K562 (cell line): ENCODE measurements at regions not wholly inside any gene's neighbourhood (a gene's known extent, or its start where the extent isn't known, plus 50 kb on each side); places are given as distances from the start of the nearest gene placed in this dataset.

Experiments
- ATAC-seq: fragments of 200-7000 bp; cut with Tn5 transposase; 3 replicates; pipeline ENCODE4 v1.9.1; 2020; ENCODE audit warnings: moderate library complexity
- BruUV-seq: library from RNA; stranded (reverse); fragments of 400-500 nt; replicated peaks from 2 replicates; lab custom pipeline; 2021; lab: Mats Ljungman, UMichigan
- CTCF ChIA-PET: fragments of 300-600 bp; formaldehyde crosslinking; extraction: SDS; loops from one replicate; lab custom pipeline; 2021; ENCODE audit warnings: low intra/inter-chr PET ratio; lab: Yijun Ruan, JAX
- POLR2A ChIA-PET: fragments of 300-600, 350-650 bp; sonication (Branson Sonifier 250); formaldehyde crosslinking; extraction: SDS; loops from one replicate; lab custom pipeline; 2021; ENCODE audit warnings: antibody characterized with exemption, inconsistent platforms; lab: Yijun Ruan, JAX
- DNase-seq, 4 experiments: peaks; one replicate each; pipeline versions ENCODE4 v3.0.0 to v3.0.0-alpha.2; 2011 to 2018; ENCODE audit warnings: low spot score in 3 of 4, mixed read lengths in 3 of 4; ENCODE audit errors: extremely low read depth in 1 of 4
- FAIRE-seq: peaks from 2 replicates; lab custom pipeline; 2011; peaks lifted over from hg19 to GRCh38; lab: Jason Lieb, UNC
- H2AFZ ChIP-seq: 2 replicates; pipeline ENCODE4 v1.6.0; 2011; ENCODE audit warnings: low read depth, low read length, control low read depth, inconsistent platforms
- H3K27ac ChIP-seq: fragments of 200-600 bp; 3 replicates; pipeline ENCODE4 v1.8.0; 2011; ENCODE audit warnings: low read depth, mild to moderate bottlenecking, control low read depth, inconsistent platforms, low read length, moderate library complexity, mixed read lengths; ENCODE audit errors: extremely low read depth
- H3K27me3 ChIP-seq, 2 experiments: fragments of 300-600 bp in 1 of 2; 2 replicates in 1 of 2; 3 replicates in 1 of 2; pipeline versions ENCODE4 v1.6.0 to v1.8.0; 2011; ENCODE audit warnings: inconsistent platforms in 2 of 2, low read length in 2 of 2, mild to moderate bottlenecking in 1 of 2, mixed read lengths in 1 of 2, moderate library complexity in 1 of 2; ENCODE audit not compliant: control insufficient read depth in 2 of 2, insufficient read depth in 2 of 2
- H3K36me3 ChIP-seq: fragments of 300-600 bp; 3 replicates; pipeline ENCODE4 v1.8.0; 2011; ENCODE audit warnings: mild to moderate bottlenecking, low read length, inconsistent platforms; ENCODE audit not compliant: control insufficient read depth, insufficient read depth
- H3K4me1 ChIP-seq, 2 experiments: fragments of 200-600 bp in 1 of 2; replicated peaks in 1 of 2; 2 replicates in 1 of 2; 3 replicates in 1 of 2; pipeline versions ENCODE4 v1.5.1 to v1.8.0; 2011; ENCODE audit warnings: inconsistent platforms in 2 of 2, low read length in 2 of 2, mild to moderate bottlenecking in 1 of 2, mixed read lengths in 1 of 2, moderate library complexity in 1 of 2; ENCODE audit not compliant: control insufficient read depth in 2 of 2, insufficient read depth in 2 of 2
- H3K4me2 ChIP-seq: 2 replicates; pipeline ENCODE4 v1.6.1; 2011; ENCODE audit warnings: low read length, control low read depth, inconsistent platforms, mixed read lengths; ENCODE audit not compliant: insufficient read depth
- H3K4me3 ChIP-seq: fragments of 200-600 bp; sonication (generic), shearing (Covaris generic); 2 replicates; pipeline ENCODE4 v1.5.1; 2016; ENCODE audit warnings: control low read depth, inconsistent platforms
- H3K79me2 ChIP-seq: fragments of 200-600 bp; 3 replicates; pipeline ENCODE4 v1.8.0; 2011; ENCODE audit warnings: low read length, inconsistent platforms; ENCODE audit not compliant: control insufficient read depth, insufficient read depth
- H3K9ac ChIP-seq, 2 experiments: 2 replicates each; pipeline versions ENCODE4 v1.6.0 to v1.6.1; 2011; ENCODE audit warnings: low read depth in 2 of 2, low read length in 2 of 2, control low read depth in 1 of 2, inconsistent platforms in 1 of 2, mild to moderate bottlenecking in 1 of 2, mixed read lengths in 1 of 2; ENCODE audit not compliant: insufficient read depth in 1 of 2
- H3K9me1 ChIP-seq: one replicate; pipeline ENCODE4 v1.6.0; 2011; ENCODE audit warnings: inconsistent platforms, mild to moderate bottlenecking, low read length, moderate library complexity; ENCODE audit not compliant: control insufficient read depth, insufficient read depth
- H3K9me3 ChIP-seq: replicated peaks from 2 replicates; pipeline ENCODE4 v1.5.1; 2011; ENCODE audit warnings: low read depth, low read length, inconsistent platforms; ENCODE audit not compliant: control insufficient read depth, insufficient read depth
- H4K20me1 ChIP-seq: replicated peaks from 2 replicates; pipeline ENCODE4 v1.6.1; 2011; ENCODE audit warnings: low read length, inconsistent platforms, mixed read lengths; ENCODE audit not compliant: control insufficient read depth, insufficient read depth
- ARID2 ChIP-seq: fragments of 450-650 bp; IDR thresholded peaks from 2 replicates; pipeline ENCODE4 v1.6.1; 2017; ENCODE audit warnings: antibody characterized with exemption, mild to moderate bottlenecking
- BCL6 ChIP-seq: fragments of 250-450 bp; sonication (Bioruptor Pico); IDR thresholded peaks from 2 replicates; pipeline ENCODE4 v1.4.0; 2020
- BRCA1 ChIP-seq, 2 experiments: fragments of 450-650 bp in 1 of 2; sonication (generic) in 1 of 2; formaldehyde crosslinking in 1 of 2; IDR thresholded peaks; 2 replicates each; pipeline versions ENCODE4 v1.5.0 to v1.6.1; 2017 to 2020; ENCODE audit warnings: mild to moderate bottlenecking in 1 of 2, missing genetic modification reagents in 1 of 2
- CBFB ChIP-seq: sonication (generic); formaldehyde crosslinking; IDR thresholded peaks from 2 replicates; pipeline ENCODE4 v1.4.0; 2020; ENCODE audit warnings: mild to moderate bottlenecking, missing genetic modification reagents
- CHD1 ChIP-seq: fragments of 200-600 bp; sonication (generic); IDR thresholded peaks from one replicate; pipeline ENCODE4 v1.6.1; 2012; ENCODE audit warnings: mild to moderate bottlenecking, moderate library complexity, low read length, inconsistent platforms
- EGR1 ChIP-seq: fragments of 450-650 bp; conservative IDR thresholded peaks from 2 replicates; pipeline ENCODE4 v1.6.1; 2017; ENCODE audit warnings: mild to moderate bottlenecking
- ESRRB ChIP-seq: fragments of 250-450 bp; sonication (Bioruptor Pico); IDR thresholded peaks from 2 replicates; pipeline ENCODE4 v1.5.0; 2020; ENCODE audit warnings: mild to moderate bottlenecking, moderate library complexity, borderline replicate concordance
- GATAD2A ChIP-seq: fragments of 450-650 bp; IDR thresholded peaks from 2 replicates; pipeline ENCODE4 v1.6.1; 2017
- MAFF ChIP-seq: IDR thresholded peaks from 2 replicates; pipeline ENCODE4 v1.6.1; 2012; ENCODE audit warnings: low read length, improper control_type of control experiment
- POLR2AphosphoS2 ChIP-seq: IDR thresholded peaks from 2 replicates; pipeline ENCODE4 v1.6.1; 2012; ENCODE audit warnings: low read length, improper control_type of control experiment
- PURB ChIP-seq: sonication (generic); formaldehyde crosslinking; IDR thresholded peaks from 2 replicates; pipeline ENCODE4 v1.9.0; 2021; ENCODE audit warnings: low read depth, mild to moderate bottlenecking, missing genetic modification reagents
- SUPT5H ChIP-seq: fragments of 450-650 bp; IDR thresholded peaks from 2 replicates; pipeline ENCODE4 v1.6.1; 2016
- ZC3H4 ChIP-seq: sonication (generic); formaldehyde crosslinking; IDR thresholded peaks from 2 replicates; pipeline ENCODE4 v1.9.0; 2021; ENCODE audit warnings: missing genetic modification reagents, borderline replicate concordance
- ZKSCAN1 ChIP-seq: fragments of 150-350 bp; IDR thresholded peaks from 2 replicates; pipeline ENCODE4 v1.6.1; 2016; ENCODE audit warnings: low read depth, low read length
- ZNF280A ChIP-seq: fragments of 450-650 bp; IDR thresholded peaks from 2 replicates; pipeline ENCODE4 v1.6.1; 2018; ENCODE audit warnings: mild to moderate bottlenecking, low read depth; ENCODE audit not compliant: partially characterized antibody
- WGBS: fragments of 100-300 bp; shearing (Covaris generic); methylation state at CpG from one replicate; pipeline ENCODE4 v1.1.6; 2016; ENCODE audit warnings: low coverage, mixed read lengths; ENCODE audit not compliant: insufficient coverage; ENCODE audit errors: missing lambda C conversion rate; 5-methylcytosine and 5-hydroxymethylcytosine counted together
- in situ Hi-C: fragments of 300-500 bp; cut with MboI; formaldehyde crosslinking; loops from 4 replicates; pipeline ENCODE4 v1.15.0; 2018; ENCODE audit warnings: inconsistent platforms, mixed read lengths
- intact Hi-C: fragments of 100-400 bp; cut with micrococcal nuclease; formaldehyde crosslinking; loops from 2 replicates; pipeline ENCODE4 v1.14.2; 2022

- intact Hi-C loops (no loop called here), in situ Hi-C loops (no loop called here)
- 0% methylated on average over 3 of the region's 3 CpGs for WGBS
- Histone ChIP-seq H3K79me2 (no peaks in the 10 kb centered on the region), H3K9me1 (no peaks in the 10 kb centered on the region), H2AFZ (no peak overlapping the region), H3K4me1 (no peaks in the 10 kb centered on the region), H3K27ac (no peak overlapping the region), H3K27me3 (no peaks in the 10 kb centered on the region; a peak in 2 of 5 replicates), H3K36me3 (no peaks in the 10 kb centered on the region), H3K9me3 (no peaks in the 10 kb centered on the region), H4K20me1 (no peaks in the 10 kb centered on the region), H3K4me2 (no peak overlapping the region), H3K4me3 (no peak overlapping the region), H3K9ac (no peak overlapping the region)
- no peak for DNase-seq
- ChIA-PET POLR2A (no interaction called here), CTCF (no interaction called here)
- no peak for ATAC-seq
- no peak for TF ChIP-seq CBFB
- TF ChIP-seq CHD1, result no peak
- TF ChIP-seq GATAD2A, result no peak
- no peak for TF ChIP-seq ZC3H4 (CRISPR knock-in tag)
- no peak for TF ChIP-seq EGR1
- no peak for TF ChIP-seq MAFF
- TF ChIP-seq POLR2AphosphoS2, result no peak
- TF ChIP-seq ZKSCAN1, result no peak
- no peak for TF ChIP-seq BRCA1 (IDR thresholded peaks at IDR 0.05)
- no peak for TF ChIP-seq BRCA1 (CRISPR knock-in tag; IDR thresholded peaks at IDR 0.05)
- TF ChIP-seq BCL6 (CRISPR knock-in tag), result no peak
- no peak for TF ChIP-seq SUPT5H
- TF ChIP-seq ARID2, result no peak
- TF ChIP-seq ESRRB (CRISPR knock-in tag), result no peak
- no peak for TF ChIP-seq ZNF280A
- no peak for TF ChIP-seq PURB (CRISPR knock-in tag)
- FAIRE-seq, result no peak
- BruUV-seq, result no TSS peak
Measured at GRCh38 chr10:2128991-2129390, 391.7 kb upstream of the ADARB2 start.
